ENCODE measurements at regions not wholly inside any gene's neighbourhood (a gene's known extent, or its start where the extent isn't known, plus 50 kb on each side); places are given as distances from the start of the nearest gene placed in this dataset.
"Not testable (repeated sequence)": the region's sequence is repeated elsewhere in the genome, so short reads cannot be mapped to it uniquely, and the experiment has no call there.

DNA sequence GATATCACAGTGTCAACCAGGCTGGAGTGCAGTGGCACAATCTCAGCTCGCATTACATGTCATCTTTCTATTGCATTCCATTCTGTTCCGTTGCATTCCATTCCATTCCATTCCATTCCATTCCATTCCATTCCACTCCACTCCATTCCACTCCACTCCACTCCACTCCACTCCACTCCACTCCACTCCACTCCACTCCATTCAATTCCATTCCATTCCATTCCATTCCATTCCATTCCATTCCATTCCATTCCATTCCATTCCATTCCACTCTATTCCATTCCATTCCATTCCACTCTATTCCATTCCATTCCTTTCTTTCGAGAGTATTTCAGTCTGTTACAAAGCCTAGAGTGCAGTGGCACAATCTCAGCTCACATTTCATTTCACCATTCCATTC is 1486.5 kb downstream of the TSPY10 start:
- TF ChIP-seq, protein P1, sequence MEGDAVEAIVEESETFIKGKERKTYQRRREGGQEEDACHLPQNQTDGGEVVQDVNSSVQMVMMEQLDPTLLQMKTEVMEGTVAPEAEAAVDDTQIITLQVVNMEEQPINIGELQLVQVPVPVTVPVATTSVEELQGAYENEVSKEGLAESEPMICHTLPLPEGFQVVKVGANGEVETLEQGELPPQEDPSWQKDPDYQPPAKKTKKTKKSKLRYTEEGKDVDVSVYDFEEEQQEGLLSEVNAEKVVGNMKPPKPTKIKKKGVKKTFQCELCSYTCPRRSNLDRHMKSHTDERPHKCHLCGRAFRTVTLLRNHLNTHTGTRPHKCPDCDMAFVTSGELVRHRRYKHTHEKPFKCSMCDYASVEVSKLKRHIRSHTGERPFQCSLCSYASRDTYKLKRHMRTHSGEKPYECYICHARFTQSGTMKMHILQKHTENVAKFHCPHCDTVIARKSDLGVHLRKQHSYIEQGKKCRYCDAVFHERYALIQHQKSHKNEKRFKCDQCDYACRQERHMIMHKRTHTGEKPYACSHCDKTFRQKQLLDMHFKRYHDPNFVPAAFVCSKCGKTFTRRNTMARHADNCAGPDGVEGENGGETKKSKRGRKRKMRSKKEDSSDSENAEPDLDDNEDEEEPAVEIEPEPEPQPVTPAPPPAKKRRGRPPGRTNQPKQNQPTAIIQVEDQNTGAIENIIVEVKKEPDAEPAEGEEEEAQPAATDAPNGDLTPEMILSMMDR (IDR thresholded peaks at IDR 0.05; ENCODE audit: low read depth, low read length, poor library complexity, severe bottlenecking), result not testable (repeated sequence)
- not testable (repeated sequence) for TF ChIP-seq EZH2phosphoT487 (IDR thresholded peaks at IDR 0.05; ENCODE audit: borderline replicate concordance, low read length)

Measured in DOHH2 (cell line).